A172 (cell line): ENCODE measurements at regions not wholly inside any gene's neighbourhood (a gene's known extent, or its start where the extent isn't known, plus 50 kb on each side); places are given as distances from the start of the nearest gene placed in this dataset.
A peak's percentile ranks its signal among the peaks of the same experiment; 100 is the strongest.
"Not testable (repeated sequence)": the region's sequence is repeated elsewhere in the genome, so short reads cannot be mapped to it uniquely, and the experiment has no call there.

ENCODE experiments used
- DNase-seq: peaks from one replicate; pipeline ENCODE4 v3.0.0-alpha.2; 2015; ENCODE audit warnings: low spot score

GRCh38 chr2:12490641-12491040, 226.1 kb upstream of the TRIB2 start:
- DNase-seq: no peak

GRCh38 chr2:12492360-12492759, 224.4 kb upstream of the TRIB2 start:
- DNase-seq: not testable (repeated sequence)

GRCh38 chr2:12493031-12493513, 223.7 kb upstream of the TRIB2 start:
- DNase-seq: peak; percentile 100

- no peak for DNase-seq
Measured at GRCh38 chr2:12495247-12495868, 221.4 kb upstream of the TRIB2 start.

GRCh38 chr2:12498286-12498685, 218.4 kb upstream of the TRIB2 start:
- DNase-seq: no peak

- DNase-seq: peak; percentile 85
Measured at GRCh38 chr2:12498704-12499103, 218.0 kb upstream of the TRIB2 start.

- DNase-seq: no peak
Measured at GRCh38 chr2:12500899-12501298, 215.8 kb upstream of the TRIB2 start.

GRCh38 chr2:12501469-12502158, 215.1 kb upstream of the TRIB2 start:
- DNase-seq: peak; percentile 28

- no peak for DNase-seq
Measured at GRCh38 chr2:12502759-12503158, 214.0 kb upstream of the TRIB2 start.

- DNase-seq: peak; percentile 66
Measured at GRCh38 chr2:12504443-12504842, 212.3 kb upstream of the TRIB2 start.

GRCh38 chr2:12506846-12507245, 209.9 kb upstream of the TRIB2 start:
- DNase-seq: peak; percentile 10

GRCh38 chr2:12507295-12507694, 209.4 kb upstream of the TRIB2 start:
- DNase-seq: peak; percentile 94

GRCh38 chr2:12510070-12510469, 206.7 kb upstream of the TRIB2 start:
- DNase-seq: no peak

- DNase-seq: no peak
Measured at GRCh38 chr2:12513339-12513738, 203.4 kb upstream of the TRIB2 start.

- DNase-seq: no peak
Measured at GRCh38 chr2:12514168-12514567, 202.6 kb upstream of the TRIB2 start.

- no peak for DNase-seq
Measured at GRCh38 chr2:12514631-12515437, 201.9 kb upstream of the TRIB2 start.

GRCh38 chr2:12515871-12516270, 200.9 kb upstream of the TRIB2 start:
- DNase-seq: no peak

- no peak for DNase-seq
Measured at GRCh38 chr2:12533337-12534005, 183.3 kb upstream of the TRIB2 start.

- DNase-seq: peak; percentile 95
Measured at GRCh38 chr2:12534646-12535263, 182.0 kb upstream of the TRIB2 start.

- DNase-seq: no peak
Measured at GRCh38 chr2:12536976-12537375, 179.8 kb upstream of the TRIB2 start.

- peak; percentile 14 for DNase-seq
Measured at GRCh38 chr2:12538138-12538694, 178.5 kb upstream of the TRIB2 start.
